Fibroblast of the conjunctiva (primary cell): ENCODE measurements at regions not wholly inside any gene's neighbourhood (a gene's known extent, or its start where the extent isn't known, plus 50 kb on each side); places are given as distances from the start of the nearest gene placed in this dataset.

Experiments used
- DNase-seq: peaks from one replicate; pipeline ENCODE4 v3.0.0-alpha.2; 2010; ENCODE audit warnings: low read depth

GRCh38 chr17:34711646-34712045 is 132.3 kb downstream of the TMEM132E start:
- DNase-seq, result no peak

- no peak for DNase-seq
These were observed 130.8 kb downstream of the TMEM132E start for GRCh38 chr17:34710226-34710625.

GRCh38 chr17:34709158-34709754 is 129.9 kb downstream of the TMEM132E start:
- no peak for DNase-seq

GRCh38 chr17:34706029-34706428 is 126.6 kb downstream of the TMEM132E start:
- DNase-seq, result no peak

GRCh38 chr17:34703533-34703932 is 124.2 kb downstream of the TMEM132E start:
- DNase-seq, result no peak

- no peak for DNase-seq
These were observed 119.8 kb downstream of the TMEM132E start for GRCh38 chr17:34699181-34699580.

GRCh38 chr17:34692920-34693319 is 113.5 kb downstream of the TMEM132E start:
- DNase-seq, result no peak
